ENCODE measurements at regions not wholly inside any gene's neighbourhood (a gene's known extent, or its start where the extent isn't known, plus 50 kb on each side); places are given as distances from the start of the nearest gene placed in this dataset.

GRCh38 chr12:76692846-76693245 lies 71.1 kb upstream of the ZDHHC17 start:
- no peak for TF ChIP-seq YY1 (IDR thresholded peaks at IDR 0.05; ENCODE audit: insufficient read depth, insufficient read length)
- no peak for TF ChIP-seq ZNF274 (IDR thresholded peaks at IDR 0.05; ENCODE audit: low read depth, low read length)
- TF ChIP-seq SUZ12 (IDR thresholded peaks at IDR 0.05; ENCODE audit: extremely low read depth, insufficient read depth, insufficient read length) = no peak
